Stimulated activated CD4-positive, alpha-beta T cell treated with anti-CD3 and anti-CD28 coated beads, Interleukin-4, amount 100 ng/mL, for 48 hours (primary cell): ENCODE measurements at regions not wholly inside any gene's neighbourhood (a gene's known extent, or its start where the extent isn't known, plus 50 kb on each side); places are given as distances from the start of the nearest gene placed in this dataset.
"Not testable (repeated sequence)": the region's sequence is repeated elsewhere in the genome, so short reads cannot be mapped to it uniquely, and the experiment has no call there.

Experiments
- DNase-seq, 2 donors: peaks; one replicate each; pipeline ENCODE4 v3.0.0-alpha.2; 2020; ENCODE audit warnings: low read depth in 2 of 2

GRCh38 chr16:17556276-17557052 lies 85.7 kb upstream of the XYLT1 start:
- DNase-seq: no peak

GRCh38 chr16:17555176-17555575 lies 84.4 kb upstream of the XYLT1 start:
- DNase-seq: no peak

GRCh38 chr16:17552351-17552750 lies 81.6 kb upstream of the XYLT1 start:
- DNase-seq: no peak

GRCh38 chr16:17551682-17552081 lies 80.9 kb upstream of the XYLT1 start:
- DNase-seq: not testable (repeated sequence)

GRCh38 chr16:17548825-17549224 lies 78.1 kb upstream of the XYLT1 start:
- DNase-seq: no peak

GRCh38 chr16:17544785-17545184 lies 74.0 kb upstream of the XYLT1 start:
- peak in 1 of 2 donors; percentile 30 for DNase-seq

- no peak for DNase-seq
These were observed 73.5 kb upstream of the XYLT1 start for GRCh38 chr16:17544304-17544703.

- DNase-seq: no peak
These were observed 72.3 kb upstream of the XYLT1 start for GRCh38 chr16:17543073-17543472.

- no peak for DNase-seq
These were observed 70.6 kb upstream of the XYLT1 start for GRCh38 chr16:17541324-17541723.

GRCh38 chr16:17538927-17539326 lies 68.2 kb upstream of the XYLT1 start:
- no peak for DNase-seq

- no peak for DNase-seq
These were observed 61.7 kb upstream of the XYLT1 start for GRCh38 chr16:17532338-17532995.

GRCh38 chr16:17529982-17530760 lies 59.4 kb upstream of the XYLT1 start:
- no peak for DNase-seq

GRCh38 chr16:17526956-17527937 lies 56.5 kb upstream of the XYLT1 start:
- no peak for DNase-seq

- no peak for DNase-seq
These were observed 53.9 kb upstream of the XYLT1 start for GRCh38 chr16:17524656-17525055.

- DNase-seq: no peak
These were observed 49.8 kb upstream of the XYLT1 start for GRCh38 chr16:17520561-17520960.
